ENCODE measurements at regions not wholly inside any gene's neighbourhood (a gene's known extent, or its start where the extent isn't known, plus 50 kb on each side); places are given as distances from the start of the nearest gene placed in this dataset.

- no peak overlapping the region for H3K27ac ChIP-seq (ENCODE audit: low read length)
- H3K4me3 ChIP-seq (ENCODE audit: low read length): no peak overlapping the region
- H3K27me3 ChIP-seq (ENCODE audit: insufficient read depth, low read depth, low read length): no peaks in the 10 kb centered on the region
- H3K9ac ChIP-seq (ENCODE audit: low read length): no peak overlapping the region
- no peak for TF ChIP-seq CTCF (IDR thresholded peaks at IDR 0.05; ENCODE audit: poor library complexity, severe bottlenecking)
- TF ChIP-seq REST (IDR thresholded peaks at IDR 0.05; ENCODE audit: borderline replicate concordance): no peak
- TF ChIP-seq RAD21 (conservative IDR thresholded peaks at IDR 0.05): no peak
- TF ChIP-seq EP300 (conservative IDR thresholded peaks at IDR 0.05; ENCODE audit: poor library complexity, severe bottlenecking): no peak
- TF ChIP-seq SMC3 (conservative IDR thresholded peaks at IDR 0.05; ENCODE audit: poor library complexity): no peak
- TF ChIP-seq TAF1 (IDR thresholded peaks at IDR 0.05; ENCODE audit: low read depth): no peak
- no peak for TF ChIP-seq POLR2AphosphoS5 (IDR thresholded peaks at IDR 0.05)
- TF ChIP-seq MXI1 (conservative IDR thresholded peaks at IDR 0.05; ENCODE audit: poor library complexity, severe bottlenecking): no peak
- TF ChIP-seq EZH2 (IDR thresholded peaks at IDR 0.05; ENCODE audit: borderline replicate concordance, insufficient read depth, low read length, poor library complexity, severe bottlenecking): no peak
- H3K9me2 ChIP-seq (ENCODE audit: insufficient read depth, low read length): no peaks in the 10 kb centered on the region
- H3K9me3 ChIP-seq (ENCODE audit: low read length): no peaks in the 10 kb centered on the region
- H3K36me3 ChIP-seq (ENCODE audit: insufficient read depth, low read length): no peaks in the 10 kb centered on the region
- H2AFZ ChIP-seq (ENCODE audit: low read depth, low read length): no peak overlapping the region
- H3F3A ChIP-seq (ENCODE audit: insufficient read depth, low read length, poor library complexity, severe bottlenecking): no peaks in the 10 kb centered on the region
- H3K4me2 ChIP-seq (ENCODE audit: low read length): no peak overlapping the region
- no peaks in the 10 kb centered on the region for H3K79me2 ChIP-seq (replicated peaks; ENCODE audit: insufficient read depth, low read length)
- no peaks in the 10 kb centered on the region for H4K20me1 ChIP-seq (ENCODE audit: insufficient read depth)
These were observed 223.3 kb upstream of the NFE2L3 start for GRCh38 chr7:25928549-25929330.

- Histone ChIP-seq H2AFZ (ENCODE audit: low read depth, low read length) (no peak overlapping the region), H3K4me2 (ENCODE audit: low read length) (no peak overlapping the region), H3K36me3 (ENCODE audit: insufficient read depth, low read length) (no peaks in the 10 kb centered on the region), H3K9me3 (ENCODE audit: low read length) (no peaks in the 10 kb centered on the region), H3K9ac (ENCODE audit: low read length) (no peak overlapping the region), H4K20me1 (ENCODE audit: insufficient read depth) (no peaks in the 10 kb centered on the region), H3K79me2 (replicated peaks; ENCODE audit: insufficient read depth, low read length) (no peaks in the 10 kb centered on the region), H3K27me3 (ENCODE audit: insufficient read depth, low read depth, low read length) (no peaks in the 10 kb centered on the region), H3K27ac (ENCODE audit: low read length) (no peak overlapping the region), H3F3A (ENCODE audit: insufficient read depth, low read length, poor library complexity, severe bottlenecking) (no peaks in the 10 kb centered on the region), H3K4me3 (ENCODE audit: low read length) (no peak overlapping the region), H3K9me2 (ENCODE audit: insufficient read depth, low read length) (no peaks in the 10 kb centered on the region)
- TF ChIP-seq EP300 (conservative IDR thresholded peaks at IDR 0.05; ENCODE audit: poor library complexity, severe bottlenecking): no peak
These were observed 222.6 kb upstream of the NFE2L3 start for GRCh38 chr7:25929448-25929847.

All from neural cell (in vitro differentiated cells).